KOPT-K1 (cell line): ENCODE measurements at regions not wholly inside any gene's neighbourhood (a gene's known extent, or its start where the extent isn't known, plus 50 kb on each side); places are given as distances from the start of the nearest gene placed in this dataset.

Experiments used
- H3K27ac ChIP-seq: fragments of 200-600 bp; sonication (generic); 2 replicates; pipeline ENCODE4 v1.5.1; 2016; ENCODE audit warnings: antibody characterized with exemption, mild to moderate bottlenecking, low read depth, low read length; ENCODE audit not compliant: poor library complexity, severe bottlenecking
- H3K36me3 ChIP-seq: fragments of 200-600 bp; sonication (generic); 2 replicates; pipeline ENCODE4 v1.5.1; 2017; ENCODE audit warnings: antibody characterized with exemption, mild to moderate bottlenecking, low read length, moderate library complexity; ENCODE audit not compliant: insufficient read depth
- H3K9me3 ChIP-seq: fragments of 200-600 bp; sonication (generic); 2 replicates; pipeline ENCODE4 v1.5.1; 2017; ENCODE audit warnings: antibody characterized with exemption, low read length, mild to moderate bottlenecking; ENCODE audit not compliant: insufficient read depth, poor library complexity, severe bottlenecking

DNA sequence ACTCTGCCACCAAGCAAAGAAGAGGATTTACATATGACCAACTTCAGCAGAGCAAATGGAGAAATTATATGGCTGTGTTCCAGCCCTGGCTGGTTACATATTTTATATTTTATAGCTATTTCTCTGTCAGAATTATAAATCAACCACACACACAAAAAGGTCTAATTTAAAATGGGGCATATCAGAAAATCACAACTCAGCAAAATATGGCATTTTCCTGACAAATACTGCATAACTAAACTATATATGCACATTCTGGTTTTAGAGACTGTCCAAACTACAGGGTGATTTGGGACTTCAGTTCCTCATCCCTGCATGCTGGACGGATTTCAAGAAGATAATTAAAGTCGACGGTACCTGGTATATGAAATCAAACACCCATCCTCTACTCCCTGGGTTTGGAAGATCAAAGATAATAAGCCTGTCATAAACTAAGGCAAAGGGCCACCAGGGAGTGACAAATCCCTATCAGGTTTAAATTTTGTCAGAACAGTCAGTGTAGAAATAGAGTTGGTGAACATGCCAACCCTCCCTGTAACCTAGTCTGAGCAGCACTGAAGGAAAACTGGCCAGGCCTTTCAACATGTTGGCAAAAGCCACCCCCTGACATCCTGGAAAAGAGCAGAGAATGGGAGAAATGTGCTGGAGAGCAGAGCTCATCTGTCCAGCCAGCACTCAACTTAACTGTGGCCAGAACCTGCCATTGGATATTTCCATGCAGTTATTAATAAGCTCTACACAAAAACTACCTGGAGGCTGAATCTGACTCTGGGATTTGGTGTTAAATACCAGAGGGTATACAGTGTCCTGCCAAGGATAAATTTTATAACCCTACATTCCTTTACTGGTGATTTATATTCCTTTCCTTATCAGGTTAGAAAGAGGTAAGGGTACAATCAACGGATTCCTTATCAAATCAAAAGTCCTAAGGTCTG lies 235.7 kb downstream of the ENC1 start:
- no peak overlapping the region for H3K27ac ChIP-seq
- no peaks in the 10 kb centered on the region for H3K36me3 ChIP-seq
- no peaks in the 10 kb centered on the region for H3K9me3 ChIP-seq

DNA sequence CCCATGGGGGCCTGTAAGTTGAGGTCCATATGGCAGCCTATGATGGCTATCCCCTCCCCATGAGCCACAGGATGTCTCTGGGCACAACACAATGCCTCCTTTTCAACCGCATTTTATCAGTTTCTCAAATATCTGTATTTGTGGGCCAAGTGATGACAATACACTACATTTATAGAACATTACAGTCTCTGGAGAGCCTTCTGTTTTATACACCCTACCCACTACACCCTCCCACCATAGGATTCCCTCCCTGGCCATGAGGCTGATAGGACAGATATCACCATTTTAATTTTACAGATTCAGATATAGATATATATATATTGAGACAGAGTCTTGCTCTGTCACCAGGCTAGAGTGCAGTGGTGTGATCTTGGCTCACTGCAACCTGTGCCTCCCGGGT lies 236.8 kb downstream of the ENC1 start:
- Histone ChIP-seq H3K9me3 (no peaks in the 10 kb centered on the region), H3K36me3 (no peaks in the 10 kb centered on the region), H3K27ac (no peak overlapping the region)

DNA sequence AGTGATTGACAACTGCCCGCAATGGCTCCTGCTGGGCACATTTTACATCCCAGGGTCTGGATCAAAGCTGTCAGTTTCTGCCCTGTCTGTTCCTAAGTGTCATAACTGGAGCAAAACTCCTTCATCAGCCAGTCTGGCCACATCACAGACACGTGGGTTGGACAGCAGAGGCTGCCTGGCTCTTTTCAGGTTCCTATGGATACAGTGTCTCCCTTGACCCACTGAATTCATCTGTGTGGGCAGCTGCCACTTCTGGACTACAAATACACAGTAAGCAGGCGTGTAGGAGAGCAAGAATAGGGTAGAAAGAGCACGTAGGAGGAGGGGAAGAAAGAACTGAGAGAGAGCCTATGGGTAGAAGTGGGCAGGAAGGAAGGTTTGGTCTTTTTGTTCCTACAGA lies 238.0 kb downstream of the ENC1 start:
- no peak overlapping the region for H3K27ac ChIP-seq
- no peaks in the 10 kb centered on the region for H3K36me3 ChIP-seq
- H3K9me3 ChIP-seq: no peaks in the 10 kb centered on the region

- H3K9me3 ChIP-seq: no peaks in the 10 kb centered on the region
- no peak overlapping the region for H3K27ac ChIP-seq
Observed at GRCh38 chr5:74401946-74402320, 238.6 kb downstream of the ENC1 start.

DNA sequence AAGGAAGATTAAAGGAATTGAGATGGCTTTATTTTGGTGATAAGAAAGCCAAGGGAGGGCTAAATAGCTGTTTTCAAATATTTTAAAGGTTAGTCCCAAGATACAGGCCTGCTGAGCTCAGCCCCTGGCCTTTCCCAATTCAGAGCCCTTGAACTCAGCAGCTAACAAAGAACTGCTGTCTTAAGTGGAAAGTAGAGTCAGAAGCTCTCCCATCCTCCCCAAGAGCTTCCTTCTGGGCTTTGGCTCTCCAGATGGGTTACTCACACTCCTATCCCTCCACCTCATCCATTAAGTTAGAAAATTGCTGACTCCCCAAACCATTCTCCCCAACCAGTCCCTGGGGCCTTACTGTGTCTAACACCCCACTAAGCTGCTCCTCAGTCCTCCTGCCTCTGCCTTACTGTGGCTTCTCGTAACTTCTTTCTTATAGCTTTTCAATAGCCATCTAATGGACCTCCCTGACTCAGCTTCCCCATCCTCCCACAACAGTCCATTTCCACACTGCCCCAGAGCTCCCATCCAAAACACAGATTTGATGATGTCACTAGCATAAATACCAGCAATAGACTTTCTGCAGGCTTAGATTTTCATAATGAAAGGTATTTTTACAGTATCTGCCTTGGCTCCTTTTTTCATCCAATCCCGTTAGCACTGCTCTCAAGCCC lies 239.1 kb downstream of the ENC1 start:
- H3K9me3 ChIP-seq: no peaks in the 10 kb centered on the region
- H3K36me3 ChIP-seq: no peaks in the 10 kb centered on the region
- H3K27ac ChIP-seq: no peak overlapping the region

More at GRCh38 chr5:74401946-74402320, 238.6 kb downstream of the ENC1 start:
- H3K36me3 ChIP-seq: no peaks in the 10 kb centered on the region

GRCh38 chr5:74400067-74400466 lies 240.5 kb downstream of the ENC1 start:
- no peak overlapping the region for H3K27ac ChIP-seq
- no peaks in the 10 kb centered on the region for H3K9me3 ChIP-seq
- H3K36me3 ChIP-seq: no peaks in the 10 kb centered on the region

DNA sequence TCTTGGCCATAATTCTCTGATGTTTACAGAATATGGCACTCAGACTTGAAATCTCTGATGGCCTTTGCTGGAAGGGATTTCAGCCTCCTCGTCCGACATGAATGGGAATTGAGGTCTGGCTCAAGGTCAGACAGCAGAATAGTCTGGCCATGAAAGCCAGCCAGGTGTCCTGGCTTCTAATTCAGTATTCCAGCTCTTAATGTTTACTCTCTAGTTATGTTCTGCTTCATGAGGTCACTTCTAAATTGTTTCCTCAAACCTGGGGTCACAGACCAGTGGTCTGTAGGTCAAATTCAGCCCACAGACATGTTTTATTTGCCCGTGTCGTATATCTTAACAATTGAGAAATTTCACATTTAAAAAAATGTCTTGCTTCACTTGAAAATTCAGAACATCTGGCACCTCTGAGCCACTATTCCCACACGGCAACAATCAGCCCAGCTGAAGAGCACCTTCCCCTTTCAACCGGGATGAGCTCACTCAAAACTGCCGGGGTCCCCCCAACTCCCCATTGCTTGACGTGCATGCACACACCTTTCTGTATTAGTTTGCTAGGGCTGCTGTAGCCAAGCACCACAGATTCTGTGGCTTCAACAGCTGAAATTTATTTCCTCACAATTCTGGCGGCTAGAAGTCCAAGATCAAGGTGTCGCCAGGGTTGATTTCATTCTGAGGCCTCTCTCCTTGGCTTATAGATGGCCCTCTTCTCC lies 243.5 kb downstream of the ENC1 start:
- Histone ChIP-seq H3K27ac (no peak overlapping the region), H3K36me3 (no peaks in the 10 kb centered on the region), H3K9me3 (no peaks in the 10 kb centered on the region)

DNA sequence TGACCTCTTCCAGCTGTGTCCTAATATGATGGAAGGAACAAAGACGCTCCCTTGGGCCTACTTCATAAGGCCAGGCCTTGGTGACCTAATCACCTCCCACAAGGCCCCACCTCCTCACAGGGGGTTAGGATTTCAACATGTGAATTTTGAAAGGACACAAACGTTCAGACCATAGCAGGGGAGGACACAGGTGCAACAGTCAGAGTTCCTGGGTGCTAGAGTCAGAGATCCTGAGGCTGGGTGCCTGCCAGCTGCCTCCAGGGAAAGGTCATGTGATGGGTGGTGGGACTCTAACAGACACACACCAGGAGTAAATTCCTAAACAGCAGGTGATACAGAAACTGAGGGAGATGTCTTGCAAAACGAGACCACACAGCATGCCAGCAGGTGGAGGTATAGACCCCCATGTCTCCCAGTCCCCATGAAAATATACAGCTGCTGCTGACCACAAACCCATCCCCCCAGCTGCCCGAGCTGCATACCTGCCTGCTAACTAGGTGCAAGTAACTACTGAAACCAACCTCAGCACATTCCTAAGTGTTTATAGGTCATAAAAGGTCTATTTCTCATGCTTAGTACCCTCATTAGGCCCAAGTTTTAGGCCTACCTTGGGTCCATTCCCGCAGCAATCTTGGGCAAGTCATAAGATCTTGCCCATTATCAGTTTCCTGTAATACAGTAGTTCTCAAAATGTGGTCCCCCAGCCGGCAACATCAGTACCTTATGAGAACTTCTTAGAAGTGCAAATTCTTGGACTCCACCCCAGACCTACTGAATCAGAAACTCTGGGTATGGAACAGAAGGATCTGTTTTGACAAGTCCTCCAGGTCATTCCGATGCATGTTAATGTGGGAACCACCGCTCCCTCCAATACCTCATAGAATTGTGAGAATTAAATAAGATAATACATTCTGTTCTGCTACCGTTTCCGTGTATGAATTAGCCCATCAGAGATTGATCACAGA lies 245.3 kb downstream of the ENC1 start:
- Histone ChIP-seq H3K36me3 (no peaks in the 10 kb centered on the region), H3K9me3 (no peaks in the 10 kb centered on the region), H3K27ac (no peak overlapping the region)

DNA sequence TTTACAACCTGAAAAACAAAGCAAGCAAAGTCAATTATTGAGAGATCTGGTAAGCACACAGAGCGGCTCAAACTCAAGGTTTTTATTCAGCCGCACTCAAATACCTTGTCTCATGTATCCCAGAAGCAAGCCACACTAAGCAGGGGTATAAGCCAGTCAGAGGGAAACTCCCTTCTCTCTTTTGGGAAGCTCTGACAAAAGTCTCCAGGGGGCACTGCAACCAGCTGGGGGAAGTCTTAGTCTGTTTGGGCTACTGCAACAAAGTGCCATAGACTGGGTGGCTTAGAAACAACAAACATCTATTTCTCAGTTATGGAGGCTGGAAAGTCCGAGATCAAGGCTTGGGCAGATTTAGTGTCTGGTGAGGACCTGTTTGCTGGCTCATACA lies 246.0 kb downstream of the ENC1 start:
- Histone ChIP-seq H3K9me3 (no peaks in the 10 kb centered on the region), H3K27ac (no peak overlapping the region), H3K36me3 (no peaks in the 10 kb centered on the region)

DNA sequence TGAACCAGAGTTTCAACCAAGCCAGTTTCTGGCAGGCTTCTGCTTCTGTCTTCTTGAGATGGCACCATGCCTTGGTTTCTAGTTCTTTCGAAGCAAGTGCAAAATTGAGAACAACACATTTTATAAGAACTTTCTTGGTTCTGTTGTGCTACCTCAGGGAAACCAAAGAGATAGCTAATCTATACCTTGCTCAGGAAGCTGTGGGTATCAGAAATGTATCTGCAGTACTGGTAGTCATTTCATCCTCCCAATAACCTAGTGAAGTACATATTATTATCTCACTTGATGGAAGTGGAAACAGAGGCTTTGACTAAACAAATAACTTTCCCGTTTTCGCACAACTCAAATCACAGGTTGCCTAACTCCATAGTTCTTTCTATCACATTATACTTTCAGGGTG lies 246.6 kb downstream of the ENC1 start:
- no peaks in the 10 kb centered on the region for H3K36me3 ChIP-seq
- H3K9me3 ChIP-seq: no peaks in the 10 kb centered on the region
- H3K27ac ChIP-seq: no peak overlapping the region

DNA sequence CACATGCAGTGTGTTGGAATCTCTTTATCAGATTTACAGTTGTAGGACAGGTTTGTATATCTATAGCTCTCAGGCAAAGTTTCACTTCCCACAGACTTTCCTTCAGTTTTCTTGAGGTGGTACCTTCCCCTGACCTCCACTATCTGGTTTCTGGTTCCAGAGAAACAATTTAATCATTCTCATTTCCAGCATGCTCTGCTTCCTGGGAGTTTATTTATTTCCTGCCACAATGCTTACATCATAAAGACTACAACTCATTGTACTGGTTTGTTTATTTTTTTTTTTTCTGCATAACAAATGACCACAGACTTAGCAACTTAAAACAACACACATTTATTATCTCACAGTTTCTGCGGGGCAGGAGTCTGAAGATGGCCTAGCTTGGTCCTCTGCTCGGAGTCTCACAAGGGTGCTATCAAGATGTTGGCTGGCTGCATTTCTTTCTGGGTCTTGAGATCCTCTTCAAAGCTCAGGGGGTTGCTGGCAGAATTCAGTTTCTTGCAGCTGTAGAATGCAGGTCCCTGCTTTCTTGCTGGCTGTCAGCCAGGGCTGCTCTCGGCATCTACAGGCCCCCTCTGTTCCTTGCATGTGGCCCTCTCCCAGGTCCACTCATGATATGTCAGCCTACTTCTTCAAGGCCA lies 247.7 kb downstream of the ENC1 start:
- Histone ChIP-seq H3K9me3 (no peaks in the 10 kb centered on the region), H3K36me3 (no peaks in the 10 kb centered on the region), H3K27ac (no peak overlapping the region)

DNA sequence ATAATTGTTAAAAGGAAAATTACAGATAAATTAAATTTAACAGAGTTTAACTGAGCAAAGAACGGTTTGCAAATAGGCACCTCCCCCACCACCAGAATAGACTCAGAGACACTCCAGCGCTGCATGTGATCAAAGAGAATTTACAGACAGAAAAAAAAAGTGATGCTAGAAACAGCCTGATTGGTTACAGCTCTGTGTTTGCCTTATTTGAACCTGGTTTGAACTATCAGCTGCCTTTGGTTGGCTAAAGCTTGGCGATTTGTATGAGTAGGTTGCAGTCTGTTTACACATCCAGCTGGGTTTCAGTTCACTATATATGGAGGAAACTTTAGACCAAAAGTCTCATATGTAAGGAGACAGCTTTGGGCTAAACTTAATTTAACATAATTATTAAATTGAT lies 249.1 kb downstream of the ENC1 start:
- Histone ChIP-seq H3K9me3 (no peaks in the 10 kb centered on the region), H3K36me3 (no peaks in the 10 kb centered on the region), H3K27ac (no peak overlapping the region)

- no peaks in the 10 kb centered on the region for H3K9me3 ChIP-seq
- no peak overlapping the region for H3K27ac ChIP-seq
- H3K36me3 ChIP-seq: no peaks in the 10 kb centered on the region
Observed at GRCh38 chr5:74390822-74391221, 249.7 kb downstream of the ENC1 start.

DNA sequence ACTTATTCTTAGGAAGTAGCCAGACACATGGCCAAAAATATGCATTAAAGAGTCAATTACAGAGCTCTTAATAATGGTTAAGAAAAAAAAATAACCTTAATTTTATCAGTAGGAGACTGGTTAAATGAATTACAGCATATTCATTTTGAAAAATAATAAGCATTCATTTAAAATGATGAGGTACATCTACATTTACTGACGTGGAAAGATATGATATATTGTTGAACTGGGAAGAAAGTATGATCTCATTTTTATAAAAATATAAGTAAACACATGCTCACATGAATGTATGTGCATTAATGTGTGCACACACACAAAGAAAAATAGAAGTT lies 250.3 kb downstream of the ENC1 start:
- Histone ChIP-seq H3K36me3 (no peaks in the 10 kb centered on the region), H3K27ac (no peak overlapping the region), H3K9me3 (no peaks in the 10 kb centered on the region)
